HG02885 (cell line): ENCODE measurements at regions not wholly inside any gene's neighbourhood (a gene's known extent, or its start where the extent isn't known, plus 50 kb on each side); places are given as distances from the start of the nearest gene placed in this dataset.

ENCODE experiments used
- ATAC-seq: cut with Tn5 transposase; IDR thresholded peaks from one replicate; pipeline ENCODE4 v1.9.1; 2021; ENCODE audit warnings: mild to moderate bottlenecking; ENCODE audit not compliant: unreplicated experiment, poor library complexity

- ATAC-seq = no peak
Measured at GRCh38 chr2:228866044-228866443, 405.0 kb downstream of the PID1 start.

GRCh38 chr2:228864131-228864530 is 407.0 kb downstream of the PID1 start:
- no peak for ATAC-seq

GRCh38 chr2:228860601-228861285 is 410.3 kb downstream of the PID1 start:
- ATAC-seq = no peak

- no peak for ATAC-seq
Measured at GRCh38 chr2:228853151-228853550, 417.9 kb downstream of the PID1 start.

- no peak for ATAC-seq
Measured at GRCh38 chr2:228848638-228849037, 422.4 kb downstream of the PID1 start.

GRCh38 chr2:228847684-228848083 is 423.4 kb downstream of the PID1 start:
- ATAC-seq = no peak

- ATAC-seq = no peak
Measured at GRCh38 chr2:228846161-228846560, 424.9 kb downstream of the PID1 start.

- ATAC-seq = no peak
Measured at GRCh38 chr2:228845162-228845925, 425.7 kb downstream of the PID1 start.

GRCh38 chr2:228841877-228842276 is 429.2 kb downstream of the PID1 start:
- no peak for ATAC-seq

- no peak for ATAC-seq
Measured at GRCh38 chr2:228841475-228841874, 429.6 kb downstream of the PID1 start.

- ATAC-seq = no peak
Measured at GRCh38 chr2:228840743-228841114, 430.4 kb downstream of the PID1 start.

- ATAC-seq = no peak
Measured at GRCh38 chr2:228840113-228840742, 430.9 kb downstream of the PID1 start.

GRCh38 chr2:228839421-228839876 is 431.6 kb downstream of the PID1 start:
- ATAC-seq = no peak

GRCh38 chr2:228838819-228839218 is 432.3 kb downstream of the PID1 start:
- ATAC-seq = no peak

- no peak for ATAC-seq
Measured at GRCh38 chr2:228828397-228828796, 442.7 kb downstream of the PID1 start.

GRCh38 chr2:228827056-228827700 is 443.9 kb downstream of the PID1 start:
- no peak for ATAC-seq

- ATAC-seq = no peak
Measured at GRCh38 chr2:228819701-228820100, 451.4 kb downstream of the PID1 start.

- ATAC-seq = no peak
Measured at GRCh38 chr2:228802181-228803071, 468.7 kb downstream of the PID1 start.

GRCh38 chr2:228801451-228801850 is 469.6 kb downstream of the PID1 start:
- no peak for ATAC-seq

GRCh38 chr2:228799208-228799588 is 471.9 kb downstream of the PID1 start:
- no peak for ATAC-seq
